Skeletal muscle satellite cell (primary cell): ENCODE measurements at regions not wholly inside any gene's neighbourhood (a gene's known extent, or its start where the extent isn't known, plus 50 kb on each side); places are given as distances from the start of the nearest gene placed in this dataset.

Experiments
- H3K27me3 ChIP-seq: 2 replicates; pipeline ENCODE4 v1.7.0; 2013; ENCODE audit warnings: low read length; ENCODE audit not compliant: control insufficient read depth, insufficient read depth
- H3K36me3 ChIP-seq: 2 replicates; pipeline ENCODE4 v1.7.0; 2013; ENCODE audit warnings: mild to moderate bottlenecking, control low read depth, low read length; ENCODE audit not compliant: insufficient read depth
- H3K4me1 ChIP-seq: 2 replicates; pipeline ENCODE4 v1.7.0; 2013; ENCODE audit warnings: low read length; ENCODE audit not compliant: control insufficient read depth, insufficient read depth
- H3K4me2 ChIP-seq: 2 replicates; pipeline ENCODE4 v1.7.0; 2013; ENCODE audit warnings: mild to moderate bottlenecking, low read length
- H3K4me3 ChIP-seq: 2 replicates; pipeline ENCODE4 v1.7.0; 2013; ENCODE audit warnings: low read length
- H3K9ac ChIP-seq: 2 replicates; pipeline ENCODE4 v1.7.0; 2013; ENCODE audit warnings: mild to moderate bottlenecking, low read depth, low read length, moderate library complexity
- H3K9me3 ChIP-seq: replicated peaks from 2 replicates; pipeline ENCODE4 v1.7.0; 2013; ENCODE audit warnings: mild to moderate bottlenecking, control low read depth, low read length

- H3K27me3 ChIP-seq, result no peaks in the 10 kb centered on the region
- H3K4me3 ChIP-seq, result no peak overlapping the region
- H3K9me3 ChIP-seq, result no peaks in the 10 kb centered on the region
- H3K4me1 ChIP-seq, result no peaks in the 10 kb centered on the region
- no peaks in the 10 kb centered on the region for H3K36me3 ChIP-seq
- no peak overlapping the region for H3K4me2 ChIP-seq
- H3K9ac ChIP-seq, result no peak overlapping the region
Measured at GRCh38 chr6:92024881-92025280, 1394.5 kb downstream of the EPHA7 start.

DNA sequence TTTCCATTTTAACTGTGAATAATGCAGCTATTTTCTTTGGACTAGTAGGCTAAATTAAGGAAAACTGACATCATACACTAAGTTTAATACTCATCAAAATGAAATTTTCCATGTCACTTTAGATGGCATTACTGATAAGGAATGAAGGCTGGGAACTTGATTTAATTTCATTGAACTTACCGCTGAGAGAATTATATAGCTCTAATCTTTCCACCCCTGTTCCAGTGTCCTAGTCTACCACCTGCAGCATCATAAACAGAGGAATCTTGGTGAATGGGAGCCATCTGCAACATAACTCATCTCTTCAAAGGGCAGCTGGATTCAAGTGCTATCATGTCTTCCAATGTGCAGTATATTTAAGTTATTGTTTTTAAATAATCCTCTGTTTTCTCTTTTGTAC, 1395.2 kb downstream of the EPHA7 start:
- H3K4me3 ChIP-seq, result no peak overlapping the region
- H3K4me1 ChIP-seq, result no peaks in the 10 kb centered on the region
- no peaks in the 10 kb centered on the region for H3K36me3 ChIP-seq
- no peaks in the 10 kb centered on the region for H3K9me3 ChIP-seq
- no peaks in the 10 kb centered on the region for H3K27me3 ChIP-seq
- no peak overlapping the region for H3K4me2 ChIP-seq
- H3K9ac ChIP-seq, result no peak overlapping the region

DNA sequence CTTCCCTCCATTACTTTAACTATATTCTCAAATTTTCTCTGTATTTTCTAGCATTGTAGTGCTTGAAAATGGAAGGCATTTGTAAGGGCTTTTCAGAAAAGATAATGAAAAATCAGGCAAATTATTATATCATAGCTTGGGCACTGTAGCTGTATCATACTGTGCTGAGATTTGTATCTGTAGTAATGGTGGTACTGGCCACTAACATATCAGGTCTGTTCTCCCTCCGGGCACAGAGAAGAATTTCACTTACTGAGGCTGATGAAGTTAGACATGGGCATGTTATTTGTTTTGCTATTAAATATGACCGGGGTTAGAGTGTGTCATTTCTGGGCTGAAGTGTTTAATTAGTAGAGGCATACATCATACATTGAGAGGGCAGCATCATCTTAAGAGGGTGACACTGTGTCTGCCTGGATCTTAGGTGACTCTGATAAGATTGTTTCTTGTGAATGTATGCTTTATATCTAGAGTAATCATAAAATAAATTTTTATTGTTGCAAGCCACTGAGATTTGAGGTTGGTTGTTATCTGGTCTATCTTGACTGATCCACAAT, 1395.9 kb downstream of the EPHA7 start:
- no peaks in the 10 kb centered on the region for H3K36me3 ChIP-seq
- H3K27me3 ChIP-seq, result no peaks in the 10 kb centered on the region
- no peak overlapping the region for H3K4me2 ChIP-seq
- no peaks in the 10 kb centered on the region for H3K9me3 ChIP-seq
- no peaks in the 10 kb centered on the region for H3K4me1 ChIP-seq
- no peak overlapping the region for H3K4me3 ChIP-seq
- no peak overlapping the region for H3K9ac ChIP-seq

DNA sequence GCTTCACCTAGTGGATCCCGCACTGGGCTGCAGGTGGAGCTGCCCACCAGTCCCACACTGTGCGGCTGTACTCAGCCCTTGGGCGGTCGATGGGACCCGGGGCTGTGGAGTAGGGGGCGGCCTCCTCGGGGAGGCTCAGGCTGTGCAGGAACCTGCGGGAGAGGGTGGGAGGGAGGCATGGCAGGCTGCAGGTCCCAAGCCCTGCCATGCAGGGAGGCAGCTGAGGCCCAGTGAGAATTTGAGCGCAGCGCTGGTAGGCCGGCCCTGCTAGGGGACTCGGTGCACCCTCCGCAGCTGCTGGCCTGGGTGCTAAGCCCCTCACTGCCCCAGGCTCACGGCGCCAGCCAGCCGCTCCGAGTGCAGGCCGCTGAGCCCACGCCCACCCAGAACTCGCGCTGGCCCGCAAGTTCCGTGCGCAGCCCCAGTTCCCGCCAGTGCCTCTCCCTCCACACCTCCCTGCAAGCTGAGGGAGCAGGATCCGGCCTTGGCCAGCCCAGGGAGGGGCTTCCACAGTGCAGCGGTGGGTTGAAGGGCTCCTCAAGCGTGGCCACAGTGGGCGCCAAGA, 1407.6 kb downstream of the EPHA7 start:
- H3K9ac ChIP-seq, result no peak overlapping the region
- no peaks in the 10 kb centered on the region for H3K27me3 ChIP-seq
- H3K4me1 ChIP-seq, result no peaks in the 10 kb centered on the region
- no peak overlapping the region for H3K4me2 ChIP-seq
- H3K4me3 ChIP-seq, result no peak overlapping the region
- H3K36me3 ChIP-seq, result no peaks in the 10 kb centered on the region
- no peaks in the 10 kb centered on the region for H3K9me3 ChIP-seq

GRCh38 chr6:92008757-92009502, 1410.4 kb downstream of the EPHA7 start:
- no peaks in the 10 kb centered on the region for H3K27me3 ChIP-seq
- H3K4me2 ChIP-seq, result no peak overlapping the region
- H3K4me3 ChIP-seq, result no peak overlapping the region
- no peaks in the 10 kb centered on the region for H3K36me3 ChIP-seq
- no peaks in the 10 kb centered on the region for H3K4me1 ChIP-seq
- H3K9ac ChIP-seq, result no peak overlapping the region
- H3K9me3 ChIP-seq, result no peaks in the 10 kb centered on the region

- Histone ChIP-seq H3K4me2 (no peak overlapping the region), H3K27me3 (no peaks in the 10 kb centered on the region)
Measured at GRCh38 chr6:92000112-92000511, 1413.2 kb upstream of the MAP3K7 start.

GRCh38 chr6:91994787-91995186, 1407.9 kb upstream of the MAP3K7 start:
- no peaks in the 10 kb centered on the region for H3K36me3 ChIP-seq
- no peaks in the 10 kb centered on the region for H3K9me3 ChIP-seq
- no peak overlapping the region for H3K4me2 ChIP-seq
- no peaks in the 10 kb centered on the region for H3K4me1 ChIP-seq
- H3K4me3 ChIP-seq, result no peak overlapping the region
- H3K27me3 ChIP-seq, result no peaks in the 10 kb centered on the region
- H3K9ac ChIP-seq, result no peak overlapping the region

More at GRCh38 chr6:92000112-92000511, 1413.2 kb upstream of the MAP3K7 start:
- Histone ChIP-seq H3K36me3 (no peaks in the 10 kb centered on the region), H3K9me3 (no peaks in the 10 kb centered on the region), H3K4me3 (no peak overlapping the region), H3K4me1 (no peaks in the 10 kb centered on the region), H3K9ac (no peak overlapping the region)

GRCh38 chr6:91982559-91982958, 1395.7 kb upstream of the MAP3K7 start:
- no peaks in the 10 kb centered on the region for H3K27me3 ChIP-seq
- H3K4me2 ChIP-seq, result no peak overlapping the region
- H3K9me3 ChIP-seq, result no peaks in the 10 kb centered on the region
- H3K9ac ChIP-seq, result no peak overlapping the region
- H3K4me3 ChIP-seq, result no peak overlapping the region
- no peaks in the 10 kb centered on the region for H3K36me3 ChIP-seq
- H3K4me1 ChIP-seq, result no peaks in the 10 kb centered on the region

- H3K4me1 ChIP-seq, result no peaks in the 10 kb centered on the region
- no peak overlapping the region for H3K4me2 ChIP-seq
- H3K9me3 ChIP-seq, result no peaks in the 10 kb centered on the region
- H3K27me3 ChIP-seq, result no peaks in the 10 kb centered on the region
- no peak overlapping the region for H3K4me3 ChIP-seq
- no peaks in the 10 kb centered on the region for H3K36me3 ChIP-seq
- no peak overlapping the region for H3K9ac ChIP-seq
Measured at GRCh38 chr6:91976797-91977196, 1389.9 kb upstream of the MAP3K7 start.

- Histone ChIP-seq H3K4me1 (no peaks in the 10 kb centered on the region), H3K9ac (no peak overlapping the region), H3K4me2 (no peak overlapping the region), H3K36me3 (no peaks in the 10 kb centered on the region), H3K27me3 (no peaks in the 10 kb centered on the region), H3K9me3 (no peaks in the 10 kb centered on the region), H3K4me3 (no peak overlapping the region)
Measured at GRCh38 chr6:91970700-91971099, 1383.8 kb upstream of the MAP3K7 start.

DNA sequence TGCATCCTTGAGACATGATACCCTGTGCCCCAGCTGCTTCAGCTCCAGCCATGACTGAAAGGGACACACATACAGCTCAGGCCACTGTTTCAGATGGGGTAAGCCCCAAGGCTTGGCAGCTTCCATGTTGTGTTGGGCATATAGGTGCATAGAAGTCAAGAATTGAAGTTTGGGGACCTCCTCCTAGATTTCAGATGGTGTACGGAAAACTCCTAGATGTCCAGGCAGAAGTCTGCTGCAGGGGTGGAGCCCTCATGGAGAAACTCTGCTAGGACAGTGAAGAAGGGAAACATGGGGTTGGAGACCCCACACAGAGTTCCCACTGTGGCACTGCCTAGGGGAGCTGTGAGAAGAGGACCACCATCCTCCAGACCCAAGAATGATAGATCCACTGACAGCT, 1379.0 kb upstream of the MAP3K7 start:
- H3K36me3 ChIP-seq, result no peaks in the 10 kb centered on the region
- no peak overlapping the region for H3K9ac ChIP-seq
- H3K9me3 ChIP-seq, result no peaks in the 10 kb centered on the region
- H3K4me1 ChIP-seq, result no peaks in the 10 kb centered on the region
- no peak overlapping the region for H3K4me2 ChIP-seq
- no peak overlapping the region for H3K4me3 ChIP-seq
- H3K27me3 ChIP-seq, result no peaks in the 10 kb centered on the region

DNA sequence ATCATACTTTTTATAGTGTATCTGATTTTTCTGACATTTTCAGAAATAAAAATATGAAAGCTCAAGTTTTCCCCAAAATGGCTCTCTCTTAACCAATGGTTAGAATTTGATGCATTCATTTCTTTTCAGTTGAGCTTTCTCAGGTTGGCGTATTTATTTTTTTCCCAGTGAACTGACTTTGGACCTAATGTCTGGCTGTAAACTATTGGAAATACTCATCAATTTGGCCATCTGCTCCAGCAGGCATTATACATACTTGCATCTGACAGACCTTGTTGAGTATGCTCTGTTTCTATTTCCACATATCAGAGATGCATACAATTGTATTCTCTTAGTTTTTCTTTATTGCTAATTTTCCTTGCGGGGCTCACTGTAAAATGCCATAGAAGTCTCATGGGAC, 1374.8 kb upstream of the MAP3K7 start:
- H3K27me3 ChIP-seq, result no peaks in the 10 kb centered on the region
- H3K9me3 ChIP-seq, result no peaks in the 10 kb centered on the region
- H3K4me2 ChIP-seq, result no peak overlapping the region

More for the DNA sequence above, 1374.8 kb upstream of the MAP3K7 start:
- H3K36me3 ChIP-seq, result no peaks in the 10 kb centered on the region
- no peaks in the 10 kb centered on the region for H3K4me1 ChIP-seq
- H3K4me3 ChIP-seq, result no peak overlapping the region
- no peak overlapping the region for H3K9ac ChIP-seq
